Lower leg skin (tissue), 3 donors: ENCODE measurements at regions not wholly inside any gene's neighbourhood (a gene's known extent, or its start where the extent isn't known, plus 50 kb on each side); places are given as distances from the start of the nearest gene placed in this dataset.

Experiments
- POLR2A ChIP-seq, 2 donors: fragments of 450-650 bp; IDR thresholded peaks; one replicate each; pipeline ENCODE4 v1.6.1; 2016 to 2017; ENCODE audit warnings: antibody characterized with exemption in 2 of 2, mild to moderate bottlenecking in 1 of 2, moderate library complexity in 1 of 2
- TF ChIP-seq, protein P1 (sequence below), 3 donors: fragments of 450-650 bp; IDR thresholded peaks; one replicate each; pipeline ENCODE4 v1.5.1; 2016; ENCODE audit warnings: antibody characterized with exemption in 3 of 3, mild to moderate bottlenecking in 3 of 3, moderate library complexity in 2 of 3

DNA sequence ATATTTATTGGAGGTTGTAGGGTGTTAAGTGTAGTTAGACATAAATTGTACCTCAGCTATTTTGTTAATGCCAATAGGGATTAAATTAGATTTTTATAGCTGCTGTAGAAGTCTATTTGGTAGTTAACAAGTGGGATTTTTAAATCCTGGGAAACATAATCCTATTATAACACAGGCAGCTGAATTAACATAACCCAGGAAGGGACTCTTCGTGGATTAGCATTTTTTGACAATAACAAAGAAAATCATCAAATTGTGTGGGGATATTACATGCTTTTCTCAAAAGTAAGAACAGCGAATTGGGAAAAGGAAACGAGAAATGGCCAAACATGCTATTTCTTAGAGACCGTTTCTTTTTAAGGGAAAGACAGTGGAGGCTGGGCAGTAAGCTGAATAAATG is 172.8 kb downstream of the ZIC5 start:
- TF ChIP-seq, protein P1, sequence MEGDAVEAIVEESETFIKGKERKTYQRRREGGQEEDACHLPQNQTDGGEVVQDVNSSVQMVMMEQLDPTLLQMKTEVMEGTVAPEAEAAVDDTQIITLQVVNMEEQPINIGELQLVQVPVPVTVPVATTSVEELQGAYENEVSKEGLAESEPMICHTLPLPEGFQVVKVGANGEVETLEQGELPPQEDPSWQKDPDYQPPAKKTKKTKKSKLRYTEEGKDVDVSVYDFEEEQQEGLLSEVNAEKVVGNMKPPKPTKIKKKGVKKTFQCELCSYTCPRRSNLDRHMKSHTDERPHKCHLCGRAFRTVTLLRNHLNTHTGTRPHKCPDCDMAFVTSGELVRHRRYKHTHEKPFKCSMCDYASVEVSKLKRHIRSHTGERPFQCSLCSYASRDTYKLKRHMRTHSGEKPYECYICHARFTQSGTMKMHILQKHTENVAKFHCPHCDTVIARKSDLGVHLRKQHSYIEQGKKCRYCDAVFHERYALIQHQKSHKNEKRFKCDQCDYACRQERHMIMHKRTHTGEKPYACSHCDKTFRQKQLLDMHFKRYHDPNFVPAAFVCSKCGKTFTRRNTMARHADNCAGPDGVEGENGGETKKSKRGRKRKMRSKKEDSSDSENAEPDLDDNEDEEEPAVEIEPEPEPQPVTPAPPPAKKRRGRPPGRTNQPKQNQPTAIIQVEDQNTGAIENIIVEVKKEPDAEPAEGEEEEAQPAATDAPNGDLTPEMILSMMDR (IDR thresholded peaks at IDR 0.05): no peak
- no peak for TF ChIP-seq POLR2A (IDR thresholded peaks at IDR 0.05)
